ENCODE measurements at regions not wholly inside any gene's neighbourhood (a gene's known extent, or its start where the extent isn't known, plus 50 kb on each side); places are given as distances from the start of the nearest gene placed in this dataset.

GRCh38 chr2:19171409-19171808, 187.0 kb downstream of the OSR1 start:
- TF ChIP-seq POLR2A (IDR thresholded peaks at IDR 0.05; ENCODE audit: low read depth, low read length) (no peak), CEBPB (IDR thresholded peaks at IDR 0.05; ENCODE audit: low read depth, low read length) (no peak), SMC3 (IDR thresholded peaks at IDR 0.05; ENCODE audit: low read depth, low read length) (no peak), CTCF (conservative IDR thresholded peaks at IDR 0.05; ENCODE audit: low read depth, low read length) (no peak), MAFK (IDR thresholded peaks at IDR 0.05; ENCODE audit: low read depth, low read length) (no peak), RAD21 (IDR thresholded peaks at IDR 0.05; ENCODE audit: low read length) (no peak), ELK1 (IDR thresholded peaks at IDR 0.05; ENCODE audit: borderline replicate concordance, low read depth, low read length) (no peak), USF2 (IDR thresholded peaks at IDR 0.05; ENCODE audit: low read depth, low read length) (no peak), RFX5 (IDR thresholded peaks at IDR 0.05; ENCODE audit: low read depth, low read length) (no peak), NFE2L2 (IDR thresholded peaks at IDR 0.05; ENCODE audit: low read depth, low read length) (no peak), MAZ (IDR thresholded peaks at IDR 0.05; ENCODE audit: borderline replicate concordance, low read depth, low read length) (no peak)

Measured in IMR-90 (cell line).